ENCODE measurements at regions not wholly inside any gene's neighbourhood (a gene's known extent, or its start where the extent isn't known, plus 50 kb on each side); places are given as distances from the start of the nearest gene placed in this dataset.
A peak's percentile ranks its signal among the peaks of the same experiment; 100 is the strongest.
"Not testable (repeated sequence)": the region's sequence is repeated elsewhere in the genome, so short reads cannot be mapped to it uniquely, and the experiment has no call there.

GRCh38 chr2:190005513-190005912, 57.0 kb downstream of the MSTN start:
- no peak for DNase-seq (ENCODE audit: low read depth)

- DNase-seq (ENCODE audit: low read depth), result no peak
These were observed 62.9 kb downstream of the MSTN start for GRCh38 chr2:189999661-190000060.

- not testable (repeated sequence) for DNase-seq (ENCODE audit: low read depth)
These were observed 63.9 kb downstream of the MSTN start for GRCh38 chr2:189998665-189999064.

GRCh38 chr2:189997016-189997415, 65.5 kb downstream of the MSTN start:
- DNase-seq (ENCODE audit: low read depth), result no peak

- DNase-seq (ENCODE audit: low read depth), result no peak
These were observed 66.8 kb downstream of the MSTN start for GRCh38 chr2:189995679-189996078.

- DNase-seq (ENCODE audit: low read depth), result no peak
These were observed 79.6 kb downstream of the MSTN start for GRCh38 chr2:189982780-189983394.

- no peak for DNase-seq (ENCODE audit: low read depth)
These were observed 80.4 kb downstream of the MSTN start for GRCh38 chr2:189982087-189982486.

GRCh38 chr2:189976488-189976887, 86.0 kb downstream of the MSTN start:
- not testable (repeated sequence) for DNase-seq (ENCODE audit: low read depth)

- DNase-seq (ENCODE audit: low read depth), result no peak
These were observed 102.2 kb downstream of the MSTN start for GRCh38 chr2:189960346-189960745.

GRCh38 chr2:189959450-189959849, 103.1 kb downstream of the MSTN start:
- DNase-seq (ENCODE audit: low read depth), result no peak

GRCh38 chr2:189954989-189955388, 107.5 kb downstream of the MSTN start:
- DNase-seq (ENCODE audit: low read depth), result no peak

- DNase-seq (ENCODE audit: low read depth), result no peak
These were observed 109.9 kb downstream of the MSTN start for GRCh38 chr2:189952536-189953109.

- DNase-seq (ENCODE audit: low read depth), result no peak
These were observed 110.6 kb downstream of the MSTN start for GRCh38 chr2:189951791-189952535.

- DNase-seq (ENCODE audit: low read depth), result no peak
These were observed 119.5 kb downstream of the MSTN start for GRCh38 chr2:189943009-189943408.

GRCh38 chr2:189940913-189941312, 121.6 kb downstream of the MSTN start:
- DNase-seq (ENCODE audit: low read depth), result no peak

GRCh38 chr2:189937691-189938090, 124.8 kb downstream of the MSTN start:
- DNase-seq (ENCODE audit: low read depth), result no peak

- peak; percentile 17 for DNase-seq (ENCODE audit: low read depth)
These were observed 128.6 kb downstream of the MSTN start for GRCh38 chr2:189933911-189934399.

GRCh38 chr2:189933041-189933440, 129.5 kb downstream of the MSTN start:
- DNase-seq (ENCODE audit: low read depth), result no peak

GRCh38 chr2:189927823-189928222, 134.7 kb downstream of the MSTN start:
- no peak for DNase-seq (ENCODE audit: low read depth)
